GM12874 (cell line): ENCODE measurements at regions not wholly inside any gene's neighbourhood (a gene's known extent, or its start where the extent isn't known, plus 50 kb on each side); places are given as distances from the start of the nearest gene placed in this dataset.

Experiments used
- TF ChIP-seq, protein P1 (sequence below): IDR thresholded peaks from 2 replicates; pipeline ENCODE4 v1.5.1; 2011; ENCODE audit warnings: low read depth, mild to moderate bottlenecking, control low read depth, low read length, moderate library complexity; ENCODE audit not compliant: insufficient read depth

- TF ChIP-seq, protein P1, sequence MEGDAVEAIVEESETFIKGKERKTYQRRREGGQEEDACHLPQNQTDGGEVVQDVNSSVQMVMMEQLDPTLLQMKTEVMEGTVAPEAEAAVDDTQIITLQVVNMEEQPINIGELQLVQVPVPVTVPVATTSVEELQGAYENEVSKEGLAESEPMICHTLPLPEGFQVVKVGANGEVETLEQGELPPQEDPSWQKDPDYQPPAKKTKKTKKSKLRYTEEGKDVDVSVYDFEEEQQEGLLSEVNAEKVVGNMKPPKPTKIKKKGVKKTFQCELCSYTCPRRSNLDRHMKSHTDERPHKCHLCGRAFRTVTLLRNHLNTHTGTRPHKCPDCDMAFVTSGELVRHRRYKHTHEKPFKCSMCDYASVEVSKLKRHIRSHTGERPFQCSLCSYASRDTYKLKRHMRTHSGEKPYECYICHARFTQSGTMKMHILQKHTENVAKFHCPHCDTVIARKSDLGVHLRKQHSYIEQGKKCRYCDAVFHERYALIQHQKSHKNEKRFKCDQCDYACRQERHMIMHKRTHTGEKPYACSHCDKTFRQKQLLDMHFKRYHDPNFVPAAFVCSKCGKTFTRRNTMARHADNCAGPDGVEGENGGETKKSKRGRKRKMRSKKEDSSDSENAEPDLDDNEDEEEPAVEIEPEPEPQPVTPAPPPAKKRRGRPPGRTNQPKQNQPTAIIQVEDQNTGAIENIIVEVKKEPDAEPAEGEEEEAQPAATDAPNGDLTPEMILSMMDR, result no peak
These were observed 433.8 kb upstream of the FAT1 start for GRCh38 chr4:187157380-187157958.

GRCh38 chr4:187158003-187158402, 434.3 kb upstream of the FAT1 start:
- TF ChIP-seq, protein P1, result no peak

DNA sequence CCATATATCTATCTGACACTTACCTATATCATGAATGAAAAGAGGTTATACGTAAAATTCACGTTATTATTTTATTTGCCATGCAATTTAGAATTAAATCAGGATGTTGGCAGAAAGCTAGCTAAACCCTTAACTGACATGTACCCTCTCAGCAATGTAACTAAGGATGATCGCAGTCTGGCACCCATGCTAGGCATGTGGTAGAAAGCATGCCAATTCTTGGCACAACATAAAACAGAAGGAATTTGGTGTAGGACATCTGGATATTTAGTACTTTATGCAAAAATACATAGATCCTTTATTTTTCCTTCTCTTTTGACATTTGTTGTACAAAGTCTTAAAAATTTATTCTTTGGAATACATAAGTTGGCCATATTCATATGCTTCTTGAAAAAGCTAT, 436.8 kb upstream of the FAT1 start:
- TF ChIP-seq, protein P1, result no peak

DNA sequence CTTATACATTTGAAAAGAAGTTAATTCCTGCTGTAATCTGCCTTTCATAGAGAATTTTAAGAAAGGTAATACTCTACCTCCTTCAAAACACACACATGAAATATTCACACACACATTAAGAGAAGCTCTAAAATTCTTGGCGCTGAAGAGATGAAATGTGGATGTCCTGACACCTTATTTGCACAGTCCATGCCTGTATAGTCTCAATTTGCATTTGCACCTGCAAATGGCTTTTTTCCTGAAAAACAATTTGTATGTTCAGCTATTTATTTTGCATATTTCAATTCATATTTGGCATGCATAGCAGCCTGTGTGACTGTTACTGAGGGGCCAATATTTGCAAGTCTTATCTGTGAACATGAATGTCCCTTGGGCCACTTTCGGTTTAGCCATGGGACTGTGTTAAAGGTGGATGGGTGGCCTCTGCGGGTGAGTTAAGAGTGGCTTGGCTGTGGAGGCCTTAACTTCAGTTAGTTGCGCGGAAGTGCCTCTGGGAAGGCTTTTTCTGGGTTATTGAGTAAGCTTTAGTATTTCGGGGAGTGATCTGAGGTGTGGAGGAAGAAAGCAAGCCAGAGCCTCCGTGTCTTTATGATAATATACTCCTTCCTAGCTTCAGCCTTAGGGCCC, 443.3 kb upstream of the FAT1 start:
- TF ChIP-seq, protein P1, result no peak

GRCh38 chr4:187171706-187172339, 448.2 kb upstream of the FAT1 start:
- TF ChIP-seq, protein P1, result no peak

- TF ChIP-seq, protein P1, result no peak
These were observed 448.7 kb upstream of the FAT1 start for GRCh38 chr4:187172340-187172761.

DNA sequence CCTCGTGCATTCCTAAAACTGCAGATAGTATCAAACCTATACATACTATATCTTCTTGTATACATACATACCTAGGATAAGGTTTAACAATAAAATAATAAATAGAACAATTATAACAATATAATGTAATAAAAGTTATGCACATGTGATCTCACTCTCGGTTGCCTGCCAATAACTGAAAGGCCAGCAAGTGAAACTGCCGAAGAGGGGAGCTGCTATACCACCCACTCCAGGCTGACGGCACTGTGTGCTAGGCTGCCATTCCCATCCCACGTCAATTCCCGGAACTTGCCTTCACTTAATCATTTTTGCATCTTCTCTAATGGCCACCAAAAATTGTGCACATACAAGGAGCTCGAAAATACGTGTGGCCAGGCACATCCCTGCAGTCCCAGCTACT, 451.1 kb upstream of the FAT1 start:
- TF ChIP-seq, protein P1, result no peak
